Progenitor cell of endocrine pancreas (in vitro differentiated cells): ENCODE measurements at regions not wholly inside any gene's neighbourhood (a gene's known extent, or its start where the extent isn't known, plus 50 kb on each side); places are given as distances from the start of the nearest gene placed in this dataset.

Source experiments
- DNase-seq: peaks from one replicate; pipeline ENCODE4 v3.0.0; 2021; ENCODE audit warnings: low spot score; ENCODE audit not compliant: unreplicated experiment
- H3K27ac Mint-ChIP-seq: 2 replicates; pipeline ENCODE4 v1.8.0; 2021; ENCODE audit warnings: mild to moderate bottlenecking, moderate library complexity, mixed read lengths
- H3K27me3 Mint-ChIP-seq: 2 replicates; pipeline ENCODE4 v1.8.0; 2021; ENCODE audit warnings: mixed read lengths
- H3K36me3 Mint-ChIP-seq: 2 replicates; pipeline ENCODE4 v1.8.0; 2022; ENCODE audit warnings: mixed read lengths; ENCODE audit not compliant: insufficient read depth
- H3K4me1 Mint-ChIP-seq: 2 replicates; pipeline ENCODE4 v1.8.0; 2021; ENCODE audit warnings: low read depth, mixed read lengths
- H3K4me3 Mint-ChIP-seq: 2 replicates; pipeline ENCODE4 v1.8.0; 2021; ENCODE audit warnings: low read depth, mild to moderate bottlenecking, moderate library complexity, mixed read lengths
- H3K9me3 Mint-ChIP-seq: 2 replicates; pipeline ENCODE4 v1.8.0; 2021; ENCODE audit warnings: low read depth, mixed read lengths
- CTCF ChIP-seq: fragments of 200-600 bp; sonication (generic); IDR thresholded peaks from one replicate; pipeline ENCODE4 v1.5.0; 2021; ENCODE audit warnings: antibody characterized with exemption, mild to moderate bottlenecking; ENCODE audit not compliant: unreplicated experiment

GRCh38 chr2:22189893-22190480, 1066.2 kb downstream of the TDRD15 start:
- Mint-ChIP-seq H3K9me3 (peaks cover 4% of the 10 kb centered on the region), H3K27me3 (no peaks in the 10 kb centered on the region), H3K36me3 (no peaks in the 10 kb centered on the region), H3K4me3 (no peak overlapping the region), H3K4me1 (no peaks in the 10 kb centered on the region), H3K27ac (no peak overlapping the region)
- DNase-seq: no peak
- TF ChIP-seq CTCF: no peak

- Mint-ChIP-seq H3K27me3 (no peaks in the 10 kb centered on the region), H3K9me3 (no peaks in the 10 kb centered on the region), H3K36me3 (no peaks in the 10 kb centered on the region), H3K4me1 (no peaks in the 10 kb centered on the region), H3K4me3 (no peak overlapping the region), H3K27ac (no peak overlapping the region)
- no peak for TF ChIP-seq CTCF
- no peak for DNase-seq
These were observed 1070.5 kb downstream of the TDRD15 start for GRCh38 chr2:22194218-22194617.

- Mint-ChIP-seq H3K4me3 (no peak overlapping the region), H3K27me3 (no peaks in the 10 kb centered on the region), H3K4me1 (no peaks in the 10 kb centered on the region), H3K36me3 (no peaks in the 10 kb centered on the region), H3K9me3 (no peaks in the 10 kb centered on the region), H3K27ac (no peak overlapping the region)
- no peak for TF ChIP-seq CTCF
- no peak for DNase-seq
These were observed 1073.0 kb downstream of the TDRD15 start for GRCh38 chr2:22196806-22197205.

DNA sequence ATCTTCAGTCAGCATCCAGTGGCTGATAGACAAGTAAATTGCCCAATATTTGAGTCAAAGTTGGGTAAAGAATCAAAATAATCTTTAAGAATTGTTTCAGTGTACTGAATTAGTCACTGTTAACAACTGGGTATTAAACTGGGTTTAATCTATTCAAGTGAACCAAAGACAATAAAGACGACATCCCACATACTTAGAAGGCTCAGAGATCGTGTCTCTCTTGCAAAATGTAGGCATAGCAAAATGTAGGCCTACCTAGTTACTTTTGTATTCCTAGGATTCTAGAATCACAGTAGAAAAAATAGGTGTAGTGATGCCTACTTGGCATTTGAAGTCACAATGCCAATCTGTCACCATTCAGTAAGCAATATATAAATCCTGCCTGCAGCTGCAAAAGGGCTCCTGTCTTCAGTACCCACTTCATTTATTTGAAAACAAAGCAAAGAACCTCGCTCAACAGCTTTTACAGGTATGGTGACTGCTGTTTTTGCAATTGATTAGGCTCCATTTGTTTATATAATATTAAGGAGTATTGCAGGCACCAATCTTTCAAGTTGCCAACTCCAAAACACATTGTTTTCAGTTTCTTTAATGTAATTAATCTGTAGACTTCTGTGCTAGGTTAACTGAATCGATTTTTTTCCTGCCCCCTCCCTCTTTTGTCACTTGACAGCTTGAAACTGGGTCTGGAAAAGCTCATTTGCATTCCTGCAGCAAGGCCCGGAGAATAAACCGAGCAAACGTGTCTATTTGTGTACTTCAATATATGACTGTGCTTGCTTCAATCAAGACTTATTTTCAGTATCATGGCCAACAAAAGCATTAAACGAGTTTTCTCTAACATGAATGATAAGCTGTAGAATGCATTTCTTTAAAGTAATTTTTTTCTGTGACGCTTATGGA, 1074.9 kb downstream of the TDRD15 start:
- Mint-ChIP-seq H3K9me3 (no peaks in the 10 kb centered on the region), H3K36me3 (no peaks in the 10 kb centered on the region), H3K27ac (no peak overlapping the region), H3K4me3 (no peak overlapping the region), H3K4me1 (no peaks in the 10 kb centered on the region), H3K27me3 (no peaks in the 10 kb centered on the region)
- no peak for DNase-seq
- TF ChIP-seq CTCF: no peak

GRCh38 chr2:22199994-22200393, 1076.2 kb downstream of the TDRD15 start:
- H3K4me3 Mint-ChIP-seq: no peak overlapping the region
- no peak for DNase-seq
- H3K36me3 Mint-ChIP-seq: no peaks in the 10 kb centered on the region
- no peaks in the 10 kb centered on the region for H3K9me3 Mint-ChIP-seq
- TF ChIP-seq CTCF: no peak
- H3K4me1 Mint-ChIP-seq: no peaks in the 10 kb centered on the region
- no peak overlapping the region for H3K27ac Mint-ChIP-seq
- H3K27me3 Mint-ChIP-seq: no peaks in the 10 kb centered on the region
